ENCODE measurements at regions not wholly inside any gene's neighbourhood (a gene's known extent, or its start where the extent isn't known, plus 50 kb on each side); places are given as distances from the start of the nearest gene placed in this dataset.

DNA sequence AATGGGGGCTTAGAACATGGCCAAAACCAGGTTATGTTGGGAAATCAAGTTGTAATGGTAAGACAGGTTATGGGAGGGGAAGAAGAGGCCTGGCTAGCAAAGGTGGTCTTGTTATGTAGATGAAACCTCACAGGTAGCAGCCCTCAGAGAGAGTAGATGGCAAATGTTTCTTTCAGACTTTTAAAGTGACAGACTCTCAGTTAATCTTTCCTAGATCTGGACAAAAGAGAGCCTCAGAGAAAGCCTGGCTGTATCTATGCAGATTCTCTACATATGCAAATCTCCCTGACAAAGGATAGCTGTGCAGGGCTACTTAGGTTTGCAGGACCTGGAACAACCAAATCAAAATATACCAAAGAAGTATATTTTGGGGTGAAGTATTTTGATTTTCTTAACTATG, 284.1 kb upstream of the AMOT start:
- ATAC-seq = no peak
- no peak for TF ChIP-seq OSR1 (CRISPR knock-in tag; IDR thresholded peaks at IDR 0.05)
- TF ChIP-seq ESRRG (CRISPR knock-in tag; IDR thresholded peaks at IDR 0.05) = no peak
- no peak for TF ChIP-seq PPARA (CRISPR knock-in tag; IDR thresholded peaks at IDR 0.05; ENCODE audit: borderline replicate concordance)
- no peak for TF ChIP-seq CSDC2 (CRISPR knock-in tag; IDR thresholded peaks at IDR 0.05)
- TF ChIP-seq ZNF70 (CRISPR knock-in tag; IDR thresholded peaks at IDR 0.05) = no peak
- TF ChIP-seq ZC3H10 (CRISPR knock-in tag; IDR thresholded peaks at IDR 0.05) = no peak
- TF ChIP-seq SNAI2 (CRISPR knock-in tag; IDR thresholded peaks at IDR 0.05) = no peak
- TF ChIP-seq ARNTL (CRISPR knock-in tag; IDR thresholded peaks at IDR 0.05; ENCODE audit: borderline replicate concordance, low read depth) = no peak
- TF ChIP-seq, protein P1, sequence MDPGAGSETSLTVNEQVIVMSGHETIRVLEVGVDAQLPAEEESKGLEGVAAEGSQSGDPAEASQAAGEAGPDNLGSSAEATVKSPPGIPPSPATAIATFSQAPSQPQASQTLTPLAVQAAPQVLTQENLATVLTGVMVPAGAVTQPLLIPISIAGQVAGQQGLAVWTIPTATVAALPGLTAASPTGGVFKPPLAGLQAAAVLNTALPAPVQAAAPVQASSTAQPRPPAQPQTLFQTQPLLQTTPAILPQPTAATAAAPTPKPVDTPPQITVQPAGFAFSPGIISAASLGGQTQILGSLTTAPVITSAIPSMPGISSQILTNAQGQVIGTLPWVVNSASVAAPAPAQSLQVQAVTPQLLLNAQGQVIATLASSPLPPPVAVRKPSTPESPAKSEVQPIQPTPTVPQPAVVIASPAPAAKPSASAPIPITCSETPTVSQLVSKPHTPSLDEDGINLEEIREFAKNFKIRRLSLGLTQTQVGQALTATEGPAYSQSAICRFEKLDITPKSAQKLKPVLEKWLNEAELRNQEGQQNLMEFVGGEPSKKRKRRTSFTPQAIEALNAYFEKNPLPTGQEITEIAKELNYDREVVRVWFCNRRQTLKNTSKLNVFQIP (CRISPR knock-in tag; IDR thresholded peaks at IDR 0.05; ENCODE audit: borderline replicate concordance, low read depth) = no peak
- no peak for TF ChIP-seq ZNF8 (CRISPR knock-in tag; IDR thresholded peaks at IDR 0.05)

DNA sequence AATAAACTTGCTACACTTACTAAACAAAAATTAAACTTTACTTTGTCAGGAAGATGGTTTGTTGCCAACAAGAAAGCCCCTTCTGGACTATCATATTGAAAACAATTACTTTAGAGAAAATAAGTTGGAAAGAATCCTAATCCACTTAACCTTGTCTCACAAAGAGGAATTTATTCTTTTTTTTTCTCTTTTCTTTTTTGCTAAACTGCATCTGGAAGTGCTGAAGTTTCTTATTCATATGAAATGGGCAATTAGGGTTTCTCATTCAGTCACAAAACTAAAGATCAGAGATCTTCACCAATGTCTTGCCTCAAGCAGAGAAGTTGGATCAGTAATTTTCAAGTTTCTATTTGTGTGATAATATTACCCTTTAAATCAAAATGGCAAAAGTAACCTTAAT, 234.9 kb upstream of the AMOT start:
- ATAC-seq = no peak

DNA sequence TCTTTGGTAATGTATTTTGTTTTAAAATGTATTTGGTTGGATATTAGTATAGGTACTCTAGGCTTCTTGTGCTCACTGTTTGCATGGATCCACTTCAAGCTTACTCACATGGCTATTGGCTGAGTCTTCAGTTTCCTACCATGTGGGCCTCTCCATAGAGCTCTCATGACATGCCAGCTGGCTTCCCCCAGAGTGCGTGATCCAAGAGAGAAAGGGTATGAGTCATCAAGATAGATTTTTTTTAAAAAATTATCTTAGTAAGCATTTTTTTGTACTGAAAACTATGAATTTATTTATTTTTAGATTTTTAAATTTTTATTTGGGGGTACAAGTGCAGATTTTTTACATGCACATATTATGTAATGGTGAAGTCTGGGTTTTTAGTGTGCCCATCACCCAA, 219.1 kb upstream of the AMOT start:
- TF ChIP-seq ZNF565 (CRISPR knock-in tag; conservative IDR thresholded peaks at IDR 0.05; ENCODE audit: low read depth) = no peak
- no peak for TF ChIP-seq ZFP3 (CRISPR knock-in tag; IDR thresholded peaks at IDR 0.05)
- TF ChIP-seq ZC3H10 (CRISPR knock-in tag; IDR thresholded peaks at IDR 0.05) = no peak
- TF ChIP-seq ISL1 (CRISPR knock-in tag; IDR thresholded peaks at IDR 0.05) = no peak
- no peak for TF ChIP-seq SNAI2 (CRISPR knock-in tag; IDR thresholded peaks at IDR 0.05)
- TF ChIP-seq TCF4 (CRISPR knock-in tag; IDR thresholded peaks at IDR 0.05; ENCODE audit: borderline replicate concordance) = no peak
- TF ChIP-seq, protein P2, sequence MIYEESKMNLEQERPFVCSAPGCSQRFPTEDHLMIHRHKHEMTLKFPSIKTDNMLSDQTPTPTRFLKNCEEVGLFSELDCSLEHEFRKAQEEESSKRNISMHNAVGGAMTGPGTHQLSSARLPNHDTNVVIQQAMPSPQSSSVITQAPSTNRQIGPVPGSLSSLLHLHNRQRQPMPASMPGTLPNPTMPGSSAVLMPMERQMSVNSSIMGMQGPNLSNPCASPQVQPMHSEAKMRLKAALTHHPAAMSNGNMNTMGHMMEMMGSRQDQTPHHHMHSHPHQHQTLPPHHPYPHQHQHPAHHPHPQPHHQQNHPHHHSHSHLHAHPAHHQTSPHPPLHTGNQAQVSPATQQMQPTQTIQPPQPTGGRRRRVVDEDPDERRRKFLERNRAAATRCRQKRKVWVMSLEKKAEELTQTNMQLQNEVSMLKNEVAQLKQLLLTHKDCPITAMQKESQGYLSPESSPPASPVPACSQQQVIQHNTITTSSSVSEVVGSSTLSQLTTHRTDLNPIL (CRISPR knock-in tag; IDR thresholded peaks at IDR 0.05; ENCODE audit: low read depth) = no peak
- TF ChIP-seq TOX (CRISPR knock-in tag; IDR thresholded peaks at IDR 0.05; ENCODE audit: borderline replicate concordance) = no peak
- no peak for TF ChIP-seq ARNTL (CRISPR knock-in tag; IDR thresholded peaks at IDR 0.05; ENCODE audit: borderline replicate concordance, low read depth)
- no peak for TF ChIP-seq PPARA (CRISPR knock-in tag; IDR thresholded peaks at IDR 0.05; ENCODE audit: borderline replicate concordance)
- no peak for TF ChIP-seq BACH2 (CRISPR knock-in tag; IDR thresholded peaks at IDR 0.05; ENCODE audit: borderline replicate concordance)
- TF ChIP-seq, protein P1 (CRISPR knock-in tag; IDR thresholded peaks at IDR 0.05; ENCODE audit: borderline replicate concordance, low read depth) = no peak
- TF ChIP-seq, protein P3, sequence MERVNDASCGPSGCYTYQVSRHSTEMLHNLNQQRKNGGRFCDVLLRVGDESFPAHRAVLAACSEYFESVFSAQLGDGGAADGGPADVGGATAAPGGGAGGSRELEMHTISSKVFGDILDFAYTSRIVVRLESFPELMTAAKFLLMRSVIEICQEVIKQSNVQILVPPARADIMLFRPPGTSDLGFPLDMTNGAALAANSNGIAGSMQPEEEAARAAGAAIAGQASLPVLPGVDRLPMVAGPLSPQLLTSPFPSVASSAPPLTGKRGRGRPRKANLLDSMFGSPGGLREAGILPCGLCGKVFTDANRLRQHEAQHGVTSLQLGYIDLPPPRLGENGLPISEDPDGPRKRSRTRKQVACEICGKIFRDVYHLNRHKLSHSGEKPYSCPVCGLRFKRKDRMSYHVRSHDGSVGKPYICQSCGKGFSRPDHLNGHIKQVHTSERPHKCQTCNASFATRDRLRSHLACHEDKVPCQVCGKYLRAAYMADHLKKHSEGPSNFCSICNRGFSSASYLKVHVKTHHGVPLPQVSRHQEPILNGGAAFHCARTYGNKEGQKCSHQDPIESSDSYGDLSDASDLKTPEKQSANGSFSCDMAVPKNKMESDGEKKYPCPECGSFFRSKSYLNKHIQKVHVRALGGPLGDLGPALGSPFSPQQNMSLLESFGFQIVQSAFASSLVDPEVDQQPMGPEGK (CRISPR knock-in tag; IDR thresholded peaks at IDR 0.05; ENCODE audit: borderline replicate concordance) = no peak
- ATAC-seq = no peak

More for the DNA sequence above, 234.9 kb upstream of the AMOT start:
- no peak for TF ChIP-seq ZC3H10 (CRISPR knock-in tag; IDR thresholded peaks at IDR 0.05)
- TF ChIP-seq SNAI2 (CRISPR knock-in tag; IDR thresholded peaks at IDR 0.05) = no peak
- no peak for TF ChIP-seq GLIS3 (CRISPR knock-in tag; IDR thresholded peaks at IDR 0.05)
- TF ChIP-seq ESRRG (CRISPR knock-in tag; IDR thresholded peaks at IDR 0.05) = no peak
- no peak for TF ChIP-seq CSDC2 (CRISPR knock-in tag; IDR thresholded peaks at IDR 0.05)

DNA sequence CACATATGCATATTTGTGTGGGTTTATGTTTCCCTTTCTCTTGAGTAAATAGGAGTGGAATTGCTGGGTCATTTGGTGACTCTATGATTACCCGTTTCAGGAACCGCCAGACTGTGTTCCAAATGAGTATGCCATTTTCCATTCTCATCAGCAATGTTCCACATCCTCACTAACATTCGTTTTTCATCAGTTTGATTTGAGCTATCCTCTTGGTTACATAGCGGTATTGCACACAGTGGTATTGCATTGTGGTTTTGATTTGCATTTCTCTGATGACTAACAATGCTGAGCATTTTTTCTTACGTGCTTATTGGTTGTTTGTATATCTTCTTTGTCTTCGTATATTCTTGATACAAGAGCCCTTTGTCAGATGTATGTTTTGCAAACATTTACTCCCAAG, 218.0 kb upstream of the AMOT start:
- ATAC-seq = no peak
- TF ChIP-seq, protein P4, sequence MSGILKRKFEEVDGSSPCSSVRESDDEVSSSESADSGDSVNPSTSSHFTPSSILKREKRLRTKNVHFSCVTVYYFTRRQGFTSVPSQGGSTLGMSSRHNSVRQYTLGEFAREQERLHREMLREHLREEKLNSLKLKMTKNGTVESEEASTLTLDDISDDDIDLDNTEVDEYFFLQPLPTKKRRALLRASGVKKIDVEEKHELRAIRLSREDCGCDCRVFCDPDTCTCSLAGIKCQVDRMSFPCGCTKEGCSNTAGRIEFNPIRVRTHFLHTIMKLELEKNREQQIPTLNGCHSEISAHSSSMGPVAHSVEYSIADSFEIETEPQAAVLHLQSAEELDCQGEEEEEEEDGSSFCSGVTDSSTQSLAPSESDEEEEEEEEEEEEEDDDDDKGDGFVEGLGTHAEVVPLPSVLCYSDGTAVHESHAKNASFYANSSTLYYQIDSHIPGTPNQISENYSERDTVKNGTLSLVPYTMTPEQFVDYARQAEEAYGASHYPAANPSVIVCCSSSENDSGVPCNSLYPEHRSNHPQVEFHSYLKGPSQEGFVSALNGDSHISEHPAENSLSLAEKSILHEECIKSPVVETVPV (CRISPR knock-in tag; IDR thresholded peaks at IDR 0.05) = no peak
- TF ChIP-seq, protein P3 (CRISPR knock-in tag; IDR thresholded peaks at IDR 0.05; ENCODE audit: borderline replicate concordance) = no peak
- TF ChIP-seq ZNF565 (CRISPR knock-in tag; conservative IDR thresholded peaks at IDR 0.05; ENCODE audit: low read depth) (no peak), RARB (CRISPR knock-in tag; IDR thresholded peaks at IDR 0.05) (no peak), ZFP30 (CRISPR knock-in tag; IDR thresholded peaks at IDR 0.05) (no peak), SNAI2 (CRISPR knock-in tag; IDR thresholded peaks at IDR 0.05) (no peak)
- TF ChIP-seq, protein P5, sequence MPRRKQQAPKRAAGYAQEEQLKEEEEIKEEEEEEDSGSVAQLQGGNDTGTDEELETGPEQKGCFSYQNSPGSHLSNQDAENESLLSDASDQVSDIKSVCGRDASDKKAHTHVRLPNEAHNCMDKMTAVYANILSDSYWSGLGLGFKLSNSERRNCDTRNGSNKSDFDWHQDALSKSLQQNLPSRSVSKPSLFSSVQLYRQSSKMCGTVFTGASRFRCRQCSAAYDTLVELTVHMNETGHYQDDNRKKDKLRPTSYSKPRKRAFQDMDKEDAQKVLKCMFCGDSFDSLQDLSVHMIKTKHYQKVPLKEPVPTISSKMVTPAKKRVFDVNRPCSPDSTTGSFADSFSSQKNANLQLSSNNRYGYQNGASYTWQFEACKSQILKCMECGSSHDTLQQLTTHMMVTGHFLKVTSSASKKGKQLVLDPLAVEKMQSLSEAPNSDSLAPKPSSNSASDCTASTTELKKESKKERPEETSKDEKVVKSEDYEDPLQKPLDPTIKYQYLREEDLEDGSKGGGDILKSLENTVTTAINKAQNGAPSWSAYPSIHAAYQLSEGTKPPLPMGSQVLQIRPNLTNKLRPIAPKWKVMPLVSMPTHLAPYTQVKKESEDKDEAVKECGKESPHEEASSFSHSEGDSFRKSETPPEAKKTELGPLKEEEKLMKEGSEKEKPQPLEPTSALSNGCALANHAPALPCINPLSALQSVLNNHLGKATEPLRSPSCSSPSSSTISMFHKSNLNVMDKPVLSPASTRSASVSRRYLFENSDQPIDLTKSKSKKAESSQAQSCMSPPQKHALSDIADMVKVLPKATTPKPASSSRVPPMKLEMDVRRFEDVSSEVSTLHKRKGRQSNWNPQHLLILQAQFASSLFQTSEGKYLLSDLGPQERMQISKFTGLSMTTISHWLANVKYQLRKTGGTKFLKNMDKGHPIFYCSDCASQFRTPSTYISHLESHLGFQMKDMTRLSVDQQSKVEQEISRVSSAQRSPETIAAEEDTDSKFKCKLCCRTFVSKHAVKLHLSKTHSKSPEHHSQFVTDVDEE (CRISPR knock-in tag; IDR thresholded peaks at IDR 0.05) = no peak

Data from SK-N-SH treated with all-trans-retinoic acid at 6 μM for 48 hours (cell line).